Mesenchymal stem cell (in vitro differentiated cells and primary cell): ENCODE measurements at regions not wholly inside any gene's neighbourhood (a gene's known extent, or its start where the extent isn't known, plus 50 kb on each side); places are given as distances from the start of the nearest gene placed in this dataset.
A peak's percentile ranks its signal among the peaks of the same experiment; 100 is the strongest.

ENCODE experiments used
- DNase-seq: peaks from one replicate; pipeline ENCODE4 v3.0.0-alpha.2; 2013
- H2AFZ ChIP-seq: one replicate; pipeline ENCODE4 v1.6.1; 2013; ENCODE audit warnings: low read depth, mild to moderate bottlenecking, control low read depth, inconsistent platforms, low read length, moderate library complexity
- H2AK5ac ChIP-seq: 2 replicates; pipeline ENCODE4 v1.6.1; 2013; ENCODE audit warnings: low read length, moderate library complexity, mild to moderate bottlenecking, inconsistent platforms; ENCODE audit not compliant: severe bottlenecking
- H2BK120ac ChIP-seq: one replicate; pipeline ENCODE4 v1.6.1; 2013; ENCODE audit warnings: low read depth, mild to moderate bottlenecking, inconsistent platforms, low read length, moderate library complexity
- H2BK12ac ChIP-seq, 2 experiments: one replicate each; pipeline ENCODE4 v1.6.1; 2013; ENCODE audit warnings: inconsistent platforms in 2 of 2, low read length in 2 of 2, mild to moderate bottlenecking in 2 of 2, moderate library complexity in 2 of 2, control low read depth in 1 of 2
- H2BK15ac ChIP-seq: one replicate; pipeline ENCODE4 v1.6.1; 2013; ENCODE audit warnings: mild to moderate bottlenecking, low read depth, inconsistent platforms; ENCODE audit not compliant: poor library complexity, severe bottlenecking
- H2BK5ac ChIP-seq: 2 replicates; pipeline ENCODE4 v1.6.1; 2013; ENCODE audit warnings: low read depth, mild to moderate bottlenecking, low read length, control low read depth, inconsistent platforms; ENCODE audit not compliant: poor library complexity, severe bottlenecking
- H3K14ac ChIP-seq, 2 experiments: one replicate each; pipeline ENCODE4 v1.6.1; 2013; ENCODE audit warnings: inconsistent platforms in 2 of 2, low read length in 2 of 2, control low read depth in 1 of 2, mild to moderate bottlenecking in 1 of 2, moderate library complexity in 1 of 2
- H3K18ac ChIP-seq, 2 experiments: one replicate each; pipeline ENCODE4 v1.6.1; 2013; ENCODE audit warnings: inconsistent platforms in 2 of 2, low read length in 2 of 2, control low read depth in 1 of 2, low read depth in 1 of 2, mild to moderate bottlenecking in 1 of 2
- H3K23ac ChIP-seq, 2 experiments: one replicate each; pipeline ENCODE4 v1.6.1; 2013; ENCODE audit warnings: inconsistent platforms in 2 of 2, low read length in 2 of 2, mild to moderate bottlenecking in 2 of 2, moderate library complexity in 2 of 2, control low read depth in 1 of 2
- H3K27ac ChIP-seq: 2 replicates; pipeline ENCODE4 v1.5.1; 2013; ENCODE audit warnings: mild to moderate bottlenecking, moderate library complexity, low read length, control low read depth, inconsistent platforms; ENCODE audit not compliant: poor library complexity, severe bottlenecking
- H3K27me3 ChIP-seq, 2 experiments: 2 replicates each; pipeline versions ENCODE4 v1.6.1 to v1.7.0; 2013; ENCODE audit warnings: low read length in 2 of 2, mild to moderate bottlenecking in 2 of 2, moderate library complexity in 2 of 2, control low read depth in 1 of 2, inconsistent platforms in 1 of 2; ENCODE audit not compliant: control insufficient read depth in 1 of 2, insufficient read depth in 1 of 2
- H3K36me3 ChIP-seq, 2 experiments: 2 replicates each; pipeline versions ENCODE4 v1.6.1 to v1.7.0; 2013; ENCODE audit warnings: low read length in 2 of 2, control low read depth in 1 of 2, inconsistent platforms in 1 of 2, low read depth in 1 of 2, mild to moderate bottlenecking in 1 of 2; ENCODE audit not compliant: insufficient read depth in 2 of 2, control insufficient read depth in 1 of 2
- H3K4ac ChIP-seq, 2 experiments: one replicate each; pipeline ENCODE4 v1.6.1; 2013; ENCODE audit warnings: inconsistent platforms in 2 of 2, low read length in 2 of 2, mild to moderate bottlenecking in 2 of 2, moderate library complexity in 2 of 2, control low read depth in 1 of 2, low read depth in 1 of 2
- H3K4me1 ChIP-seq: 2 replicates; pipeline ENCODE4 v1.6.1; 2013; ENCODE audit warnings: low read depth, low read length, control low read depth; ENCODE audit not compliant: control insufficient read depth, insufficient read depth
- H3K4me2 ChIP-seq: 2 replicates; pipeline ENCODE4 v1.6.1; 2013; ENCODE audit warnings: low read length, mild to moderate bottlenecking, inconsistent platforms; ENCODE audit not compliant: poor library complexity, severe bottlenecking
- H3K4me3 ChIP-seq, 2 experiments: 2 replicates each; pipeline versions ENCODE4 v1.5.1 to v1.7.0; 2013; ENCODE audit warnings: low read length in 2 of 2, mild to moderate bottlenecking in 2 of 2, control low read depth in 1 of 2, low read depth in 1 of 2; ENCODE audit not compliant: insufficient read depth in 1 of 2
- H3K79me1 ChIP-seq: replicated peaks from 2 replicates; pipeline ENCODE4 v1.6.1; 2013; ENCODE audit warnings: mild to moderate bottlenecking, control low read depth, low read length, inconsistent platforms; ENCODE audit not compliant: poor library complexity, severe bottlenecking
- H3K9ac ChIP-seq: 2 replicates; pipeline ENCODE4 v1.7.0; 2013; ENCODE audit warnings: mild to moderate bottlenecking, low read length, moderate library complexity
- H3K9me3 ChIP-seq: 2 replicates; pipeline ENCODE4 v1.7.0; 2013; ENCODE audit warnings: mild to moderate bottlenecking, low read length; ENCODE audit not compliant: control insufficient read depth
- H4K8ac ChIP-seq: one replicate; pipeline ENCODE4 v1.6.1; 2013; ENCODE audit warnings: inconsistent platforms, mild to moderate bottlenecking, low read length, moderate library complexity
- H4K91ac ChIP-seq: one replicate; pipeline ENCODE4 v1.6.1; 2013; ENCODE audit warnings: mild to moderate bottlenecking, low read length, inconsistent platforms
- WGBS: methylation state at CpG from one replicate; pipeline ENCODE4 v1.1.7; 2013; ENCODE audit warnings: mixed read lengths; 5-methylcytosine and 5-hydroxymethylcytosine counted together

GRCh38 chr3:193906849-193907410 is 229.0 kb upstream of the HES1 start:
- no peak for DNase-seq
- WGBS = 85% methylated on average over 2 of the region's 2 CpGs
- no peak overlapping the region for H3K9ac ChIP-seq
- H3K14ac ChIP-seq = no peak overlapping the region
- H2BK15ac ChIP-seq = no peak overlapping the region
- peaks cover 14% of the 10 kb centered on the region for H3K9me3 ChIP-seq
- H3K4me3 ChIP-seq = no peak overlapping the region
- no peak overlapping the region for H2BK5ac ChIP-seq
- no peak overlapping the region for H3K4me2 ChIP-seq
- no peak overlapping the region for H2BK120ac ChIP-seq
- H2AFZ ChIP-seq = no peak overlapping the region
- no peak overlapping the region for H3K27ac ChIP-seq
- H4K8ac ChIP-seq = no peak overlapping the region
- H3K79me1 ChIP-seq = no peaks in the 10 kb centered on the region
- H4K91ac ChIP-seq = no peak overlapping the region
- no peak overlapping the region for H3K18ac ChIP-seq
- no peak overlapping the region for H2BK12ac ChIP-seq
- H3K36me3 ChIP-seq = no peaks in the 10 kb centered on the region
- H3K4ac ChIP-seq = no peak overlapping the region
- no peak overlapping the region for H2AK5ac ChIP-seq
- H3K4me1 ChIP-seq = peaks cover 5% of the 10 kb centered on the region
- H3K27me3 ChIP-seq = peaks cover 32 to 53% of the 10 kb centered on the region in 2 experiments
- H3K23ac ChIP-seq = no peak overlapping the region

- Histone ChIP-seq H3K9ac (no peak overlapping the region), H2BK5ac (no peak overlapping the region), H3K27me3 (peaks cover 20 to 46% of the 10 kb centered on the region in 2 experiments), H3K4ac (no peak overlapping the region), H2BK120ac (no peak overlapping the region), H4K91ac (no peak overlapping the region), H3K79me1 (no peaks in the 10 kb centered on the region), H3K27ac (no peak overlapping the region), H3K4me1 (peaks cover 2% of the 10 kb centered on the region), H3K14ac (no peak overlapping the region), H2BK15ac (no peak overlapping the region), H3K4me3 (no peak overlapping the region), H3K18ac (no peak overlapping the region), H3K4me2 (no peak overlapping the region), H3K36me3 (no peaks in the 10 kb centered on the region), H2AFZ (no peak overlapping the region), H3K23ac (no peak overlapping the region), H2BK12ac (no peak overlapping the region), H4K8ac (no peak overlapping the region), H2AK5ac (no peak overlapping the region), H3K9me3 (peaks cover 14% of the 10 kb centered on the region)
- DNase-seq = no peak
- WGBS = 100% methylated on average over 1 of the region's 1 CpG
Measured at GRCh38 chr3:193908181-193908744, 227.7 kb upstream of the HES1 start.

DNA sequence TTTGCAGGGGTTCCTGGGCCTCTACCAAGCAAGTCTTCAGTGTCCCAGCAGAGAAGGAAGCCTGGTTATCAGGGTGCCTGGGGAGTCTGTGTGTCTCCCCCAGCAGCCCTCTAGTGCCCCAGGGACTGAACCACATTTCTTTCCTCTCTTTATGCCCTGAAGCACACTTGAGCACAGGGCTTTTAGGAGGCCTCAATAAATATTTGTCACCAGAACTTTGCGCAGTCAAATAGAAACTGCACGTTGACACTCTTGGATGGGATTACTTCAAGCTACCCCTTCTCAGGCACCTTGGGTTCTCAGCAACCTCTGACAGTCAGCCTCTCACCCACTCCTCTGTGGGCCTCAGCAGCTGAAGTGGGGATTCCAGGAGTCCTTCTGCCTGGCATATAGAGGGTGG is 226.6 kb upstream of the HES1 start:
- Histone ChIP-seq H4K91ac (no peak overlapping the region), H3K79me1 (no peaks in the 10 kb centered on the region), H3K9me3 (peaks cover 14% of the 10 kb centered on the region), H2BK12ac (peak overlapping the region in 1 of 2 experiments; percentile 1), H2AFZ (no peak overlapping the region), H2BK120ac (no peak overlapping the region), H2BK15ac (no peak overlapping the region), H2AK5ac (no peak overlapping the region), H3K18ac (peak overlapping the region in 1 of 2 experiments; percentile 37), H3K4me2 (no peak overlapping the region), H3K23ac (no peak overlapping the region), H3K27me3 (peaks cover 10 to 38% of the 10 kb centered on the region in 2 experiments), H3K4me1 (peaks cover 2% of the 10 kb centered on the region), H3K36me3 (no peaks in the 10 kb centered on the region), H3K14ac (no peak overlapping the region), H4K8ac (no peak overlapping the region), H3K4me3 (no peak overlapping the region), H3K27ac (no peak overlapping the region), H3K9ac (no peak overlapping the region), H2BK5ac (no peak overlapping the region), H3K4ac (no peak overlapping the region)
- DNase-seq = no peak
- 88% methylated on average over 2 of the region's 2 CpGs for WGBS

- Histone ChIP-seq H3K18ac (no peak overlapping the region), H2BK120ac (no peak overlapping the region)
- 80% methylated on average over 1 of the region's 1 CpG for WGBS
Measured at GRCh38 chr3:193910310-193910709, 225.6 kb upstream of the HES1 start.

More at GRCh38 chr3:193910310-193910709, 225.6 kb upstream of the HES1 start:
- H4K91ac ChIP-seq = no peak overlapping the region
- no peak overlapping the region for H3K23ac ChIP-seq
- H3K79me1 ChIP-seq = no peaks in the 10 kb centered on the region
- H3K27me3 ChIP-seq = peaks cover 9 to 37% of the 10 kb centered on the region in 2 experiments
- no peak overlapping the region for H3K14ac ChIP-seq
- H2AK5ac ChIP-seq = no peak overlapping the region
- H2BK5ac ChIP-seq = no peak overlapping the region
- no peak for DNase-seq
- no peak overlapping the region for H3K9ac ChIP-seq
- H2BK12ac ChIP-seq = no peak overlapping the region
- no peaks in the 10 kb centered on the region for H3K36me3 ChIP-seq
- peaks cover 2% of the 10 kb centered on the region for H3K4me1 ChIP-seq
- H2AFZ ChIP-seq = no peak overlapping the region
- H3K9me3 ChIP-seq = peaks cover 14% of the 10 kb centered on the region
- H3K27ac ChIP-seq = no peak overlapping the region
- H3K4ac ChIP-seq = no peak overlapping the region
- no peak overlapping the region for H3K4me2 ChIP-seq
- no peak overlapping the region for H3K4me3 ChIP-seq
- no peak overlapping the region for H2BK15ac ChIP-seq
- H4K8ac ChIP-seq = no peak overlapping the region
